ENCODE measurements at regions not wholly inside any gene's neighbourhood (a gene's known extent, or its start where the extent isn't known, plus 50 kb on each side); places are given as distances from the start of the nearest gene placed in this dataset.

GRCh38 chr12:128069359-128069997, 197.5 kb upstream of the TMEM132C start:
- no peak for TF ChIP-seq EZH2 (IDR thresholded peaks at IDR 0.05)
- TF ChIP-seq, protein P1, sequence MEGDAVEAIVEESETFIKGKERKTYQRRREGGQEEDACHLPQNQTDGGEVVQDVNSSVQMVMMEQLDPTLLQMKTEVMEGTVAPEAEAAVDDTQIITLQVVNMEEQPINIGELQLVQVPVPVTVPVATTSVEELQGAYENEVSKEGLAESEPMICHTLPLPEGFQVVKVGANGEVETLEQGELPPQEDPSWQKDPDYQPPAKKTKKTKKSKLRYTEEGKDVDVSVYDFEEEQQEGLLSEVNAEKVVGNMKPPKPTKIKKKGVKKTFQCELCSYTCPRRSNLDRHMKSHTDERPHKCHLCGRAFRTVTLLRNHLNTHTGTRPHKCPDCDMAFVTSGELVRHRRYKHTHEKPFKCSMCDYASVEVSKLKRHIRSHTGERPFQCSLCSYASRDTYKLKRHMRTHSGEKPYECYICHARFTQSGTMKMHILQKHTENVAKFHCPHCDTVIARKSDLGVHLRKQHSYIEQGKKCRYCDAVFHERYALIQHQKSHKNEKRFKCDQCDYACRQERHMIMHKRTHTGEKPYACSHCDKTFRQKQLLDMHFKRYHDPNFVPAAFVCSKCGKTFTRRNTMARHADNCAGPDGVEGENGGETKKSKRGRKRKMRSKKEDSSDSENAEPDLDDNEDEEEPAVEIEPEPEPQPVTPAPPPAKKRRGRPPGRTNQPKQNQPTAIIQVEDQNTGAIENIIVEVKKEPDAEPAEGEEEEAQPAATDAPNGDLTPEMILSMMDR (IDR thresholded peaks at IDR 0.05), result peak; percentile 91
- no peaks in the 10 kb centered on the region for H4K20me1 ChIP-seq (ENCODE audit: low read depth)
- no peak overlapping the region for H3K27ac Mint-ChIP-seq
- H3K36me3 ChIP-seq, result no peaks in the 10 kb centered on the region
- DNase-seq (ENCODE audit: low spot score), result peak; percentile 74
- H3K4me3 Mint-ChIP-seq, result no peak overlapping the region
- no peaks in the 10 kb centered on the region for H3K27me3 ChIP-seq
- H3K4me1 Mint-ChIP-seq, result no peaks in the 10 kb centered on the region
- no peak overlapping the region for H3K9ac ChIP-seq
- H3K27ac ChIP-seq, result no peak overlapping the region
- no peaks in the 10 kb centered on the region for H3K9me3 Mint-ChIP-seq
- no peak overlapping the region for H2AFZ ChIP-seq (replicated peaks)
- no peak overlapping the region for H3K4me2 ChIP-seq
- H3K79me2 ChIP-seq (ENCODE audit: low read depth), result no peaks in the 10 kb centered on the region
- no peak overlapping the region for H3K4me3 ChIP-seq
- no peaks in the 10 kb centered on the region for H3K9me3 ChIP-seq (ENCODE audit: low read depth)
- H3K27me3 Mint-ChIP-seq (ENCODE audit: insufficient read depth, low read depth), result peaks cover 10% of the 10 kb centered on the region
- no peaks in the 10 kb centered on the region for H3K36me3 Mint-ChIP-seq
- H3K4me1 ChIP-seq, result no peaks in the 10 kb centered on the region
- no peaks in the 10 kb centered on the region for H3F3A ChIP-seq (ENCODE audit: low read depth)

DNA sequence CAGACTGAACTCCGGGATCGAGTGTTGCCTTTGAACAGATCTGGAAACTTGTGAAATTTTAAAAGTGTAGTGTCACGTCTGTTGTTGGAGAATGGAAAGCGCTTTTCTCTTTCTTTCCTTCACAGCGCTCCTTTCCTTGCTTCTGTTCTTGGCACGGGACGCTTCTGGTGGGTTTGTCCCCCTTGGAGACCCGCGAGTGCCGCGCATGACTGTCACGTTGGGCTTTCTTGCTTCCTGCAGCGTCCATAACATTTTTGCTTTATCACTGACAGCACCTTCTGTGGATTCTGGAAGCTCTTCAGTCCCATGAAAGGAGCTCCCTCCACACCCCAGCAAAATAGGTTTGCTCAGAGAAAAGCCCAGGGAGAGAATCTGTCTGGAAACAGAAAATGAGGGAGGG, 193.0 kb upstream of the TMEM132C start:
- Mint-ChIP-seq H3K27ac (no peak overlapping the region), H3K27me3 (ENCODE audit: insufficient read depth, low read depth) (peaks cover 4% of the 10 kb centered on the region), H3K36me3 (no peaks in the 10 kb centered on the region), H3K4me3 (no peak overlapping the region), H3K9me3 (peaks cover 7% of the 10 kb centered on the region), H3K4me1 (peaks cover 8% of the 10 kb centered on the region)
- Histone ChIP-seq H3F3A (ENCODE audit: low read depth) (peaks cover 4% of the 10 kb centered on the region), H3K36me3 (no peaks in the 10 kb centered on the region), H3K79me2 (ENCODE audit: low read depth) (no peaks in the 10 kb centered on the region), H3K9ac (no peak overlapping the region), H2AFZ (replicated peaks) (no peak overlapping the region), H3K27me3 (no peaks in the 10 kb centered on the region), H3K4me1 (peaks cover 3% of the 10 kb centered on the region), H3K4me3 (no peak overlapping the region), H4K20me1 (ENCODE audit: low read depth) (no peaks in the 10 kb centered on the region), H3K27ac (no peak overlapping the region), H3K9me3 (ENCODE audit: low read depth) (no peaks in the 10 kb centered on the region), H3K4me2 (no peak overlapping the region)
- TF ChIP-seq EZH2 (IDR thresholded peaks at IDR 0.05) (no peak), EZH2phosphoT487 (IDR thresholded peaks at IDR 0.05) (no peak)
- TF ChIP-seq, protein P1 (IDR thresholded peaks at IDR 0.05), result no peak
- no peak for DNase-seq (ENCODE audit: low spot score)

GRCh38 chr12:128075332-128075731, 191.6 kb upstream of the TMEM132C start:
- no peak overlapping the region for H3K4me3 Mint-ChIP-seq
- Histone ChIP-seq H3F3A (ENCODE audit: low read depth) (peaks cover 4% of the 10 kb centered on the region), H3K9ac (no peak overlapping the region), H3K9me3 (ENCODE audit: low read depth) (no peaks in the 10 kb centered on the region), H3K4me1 (peaks cover 3% of the 10 kb centered on the region), H2AFZ (replicated peaks) (no peak overlapping the region), H3K4me3 (no peak overlapping the region), H3K36me3 (no peaks in the 10 kb centered on the region), H3K4me2 (no peak overlapping the region), H4K20me1 (ENCODE audit: low read depth) (no peaks in the 10 kb centered on the region), H3K27me3 (no peaks in the 10 kb centered on the region), H3K27ac (no peak overlapping the region), H3K79me2 (ENCODE audit: low read depth) (no peaks in the 10 kb centered on the region)
- H3K27ac Mint-ChIP-seq, result no peak overlapping the region
- TF ChIP-seq EZH2phosphoT487 (IDR thresholded peaks at IDR 0.05), result no peak
- TF ChIP-seq, protein P1 (IDR thresholded peaks at IDR 0.05), result no peak
- TF ChIP-seq EZH2 (IDR thresholded peaks at IDR 0.05), result no peak
- peaks cover 8% of the 10 kb centered on the region for H3K4me1 Mint-ChIP-seq
- no peaks in the 10 kb centered on the region for H3K36me3 Mint-ChIP-seq
- H3K9me3 Mint-ChIP-seq, result peaks cover 7% of the 10 kb centered on the region
- no peak for DNase-seq (ENCODE audit: low spot score)
- peaks cover 5% of the 10 kb centered on the region for H3K27me3 Mint-ChIP-seq (ENCODE audit: insufficient read depth, low read depth)
